ENCODE measurements at regions not wholly inside any gene's neighbourhood (a gene's known extent, or its start where the extent isn't known, plus 50 kb on each side); places are given as distances from the start of the nearest gene placed in this dataset.

DNA sequence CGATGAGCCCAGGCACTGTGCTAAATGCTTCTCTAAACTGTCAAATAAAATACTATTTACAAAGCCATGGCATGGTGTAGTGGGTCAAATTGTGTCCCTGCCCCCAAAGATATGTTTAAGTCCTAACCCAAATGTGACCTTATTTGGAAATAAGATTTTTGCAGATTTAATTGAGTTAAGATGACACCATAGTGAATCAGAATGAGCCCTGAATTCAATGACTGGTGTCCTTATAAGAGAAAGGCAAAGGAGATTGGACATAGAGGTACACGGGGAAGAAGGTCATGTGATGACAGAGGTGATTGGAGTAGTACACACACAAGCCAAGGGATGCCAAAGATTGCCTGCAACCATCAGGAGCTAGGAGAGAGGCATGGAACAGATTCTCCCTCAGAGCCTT, 121.6 kb upstream of the VEPH1 start:
- peaks cover 2% of the 10 kb centered on the region for H3K4me1 ChIP-seq (ENCODE audit: control insufficient read depth, extremely low read depth, insufficient read depth, low read length)
- no peak overlapping the region for H3K4me2 ChIP-seq (ENCODE audit: control insufficient read depth, extremely low read depth, insufficient read depth, low read depth, low read length)
- dilution Hi-C loops (cut with MboI; ENCODE audit: extremely low pct_ligation_motif_present, low sequenced_read_pairs) = no loop called here

DNA sequence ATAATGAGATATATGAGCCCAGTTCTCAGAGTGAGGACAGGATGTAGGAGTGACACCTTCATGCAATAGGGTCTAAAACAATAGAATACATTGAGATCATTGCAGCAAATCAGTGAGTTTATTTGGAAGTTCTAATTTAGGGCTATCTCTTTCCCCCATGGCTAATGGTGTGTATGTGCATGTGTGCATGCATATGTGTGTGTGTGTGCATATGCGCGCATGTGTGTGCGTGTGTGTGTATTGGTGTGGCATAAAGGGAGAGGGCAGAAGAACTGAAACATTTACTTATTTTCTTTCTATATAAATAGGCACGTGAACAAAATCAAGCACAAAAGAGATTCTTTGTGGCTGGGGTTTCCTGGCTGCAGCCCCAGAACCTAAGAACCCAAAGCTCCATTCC, 115.7 kb upstream of the VEPH1 start:
- Histone ChIP-seq H3K9ac (ENCODE audit: control insufficient read depth, extremely low read depth, insufficient read depth, low read length) (no peak overlapping the region), H2AFZ (ENCODE audit: control insufficient read depth, low read length) (no peak overlapping the region), H3K27ac (ENCODE audit: control insufficient read depth, insufficient read depth, low read length) (no peak overlapping the region), H4K20me1 (ENCODE audit: control insufficient read depth, extremely low read depth, insufficient read depth, low read length) (no peaks in the 10 kb centered on the region), H3K27me3 (ENCODE audit: control insufficient read depth, extremely low read depth, insufficient read depth, low read length) (no peaks in the 10 kb centered on the region), H3K79me2 (ENCODE audit: control insufficient read depth, insufficient read depth, low read length) (no peaks in the 10 kb centered on the region), H3K4me2 (ENCODE audit: control insufficient read depth, extremely low read depth, insufficient read depth, low read depth, low read length) (no peak overlapping the region), H3K9me3 (ENCODE audit: control insufficient read depth, low read depth, low read length) (no peaks in the 10 kb centered on the region), H3K4me1 (ENCODE audit: control insufficient read depth, extremely low read depth, insufficient read depth, low read length) (peaks cover 2% of the 10 kb centered on the region), H3K9me1 (ENCODE audit: control insufficient read depth, extremely low read depth, insufficient read depth, low read length) (no peaks in the 10 kb centered on the region), H3K4me3 (ENCODE audit: control insufficient read depth in 2 of 3, extremely low read depth in 1 of 3, insufficient read depth in 2 of 3, low read depth in 1 of 3, low read length in 3 of 3) (no peak overlapping the region), H3K36me3 (ENCODE audit: control insufficient read depth in 2 of 2, extremely low read depth in 1 of 2, insufficient read depth in 2 of 2, low read length in 2 of 2) (no peaks in the 10 kb centered on the region)
- dilution Hi-C loops (cut with MboI; ENCODE audit: extremely low pct_ligation_motif_present, low sequenced_read_pairs) = no loop called here
- FAIRE-seq = no peak
- no peak for TF ChIP-seq CTCF (optimal IDR thresholded peaks at IDR 0.05 in 1 of 3, IDR thresholded peaks at IDR 0.05 in 1 of 3, conservative IDR thresholded peaks at IDR 0.05 in 1 of 3; ENCODE audit: extremely low read depth in 1 of 3, insufficient read depth in 2 of 3, low read length in 3 of 3)
- no peak for TF ChIP-seq EZH2 (IDR thresholded peaks at IDR 0.05; ENCODE audit: low read length)
- DNase-seq (ENCODE audit: low read depth, low spot score) = no peak

More for the DNA sequence above, 121.6 kb upstream of the VEPH1 start:
- Histone ChIP-seq H3K9ac (ENCODE audit: control insufficient read depth, extremely low read depth, insufficient read depth, low read length) (no peak overlapping the region), H3K9me1 (ENCODE audit: control insufficient read depth, extremely low read depth, insufficient read depth, low read length) (no peaks in the 10 kb centered on the region), H3K36me3 (ENCODE audit: control insufficient read depth in 2 of 2, extremely low read depth in 1 of 2, insufficient read depth in 2 of 2, low read length in 2 of 2) (no peaks in the 10 kb centered on the region), H3K27me3 (ENCODE audit: control insufficient read depth, extremely low read depth, insufficient read depth, low read length) (no peaks in the 10 kb centered on the region), H3K4me3 (ENCODE audit: control insufficient read depth in 2 of 3, extremely low read depth in 1 of 3, insufficient read depth in 2 of 3, low read depth in 1 of 3, low read length in 3 of 3) (no peak overlapping the region), H3K9me3 (ENCODE audit: control insufficient read depth, low read depth, low read length) (no peaks in the 10 kb centered on the region), H2AFZ (ENCODE audit: control insufficient read depth, low read length) (no peak overlapping the region), H3K27ac (ENCODE audit: control insufficient read depth, insufficient read depth, low read length) (no peak overlapping the region), H4K20me1 (ENCODE audit: control insufficient read depth, extremely low read depth, insufficient read depth, low read length) (no peaks in the 10 kb centered on the region), H3K79me2 (ENCODE audit: control insufficient read depth, insufficient read depth, low read length) (no peaks in the 10 kb centered on the region)
- no peak for TF ChIP-seq CTCF (optimal IDR thresholded peaks at IDR 0.05 in 1 of 3, IDR thresholded peaks at IDR 0.05 in 1 of 3, conservative IDR thresholded peaks at IDR 0.05 in 1 of 3; ENCODE audit: extremely low read depth in 1 of 3, insufficient read depth in 2 of 3, low read length in 3 of 3)
- TF ChIP-seq EZH2 (IDR thresholded peaks at IDR 0.05; ENCODE audit: low read length) = no peak
- no peak for FAIRE-seq
- DNase-seq (ENCODE audit: low read depth, low spot score) = no peak
